Mesothelial cell of epicardium (in vitro differentiated cells): ENCODE measurements at regions not wholly inside any gene's neighbourhood (a gene's known extent, or its start where the extent isn't known, plus 50 kb on each side); places are given as distances from the start of the nearest gene placed in this dataset.

Source experiments
- DNase-seq, 2 experiments: peaks; one replicate each; pipeline ENCODE4 v3.0.0; 2021; ENCODE audit warnings: low spot score in 2 of 2; ENCODE audit not compliant: unreplicated experiment in 2 of 2
- H3K27ac Mint-ChIP-seq: 2 replicates; pipeline ENCODE4 v1.8.0; 2021; ENCODE audit warnings: mixed read lengths
- H3K27me3 Mint-ChIP-seq: 2 replicates; pipeline ENCODE4 v1.8.0; 2021; ENCODE audit warnings: low read depth, mixed read lengths
- H3K36me3 Mint-ChIP-seq: 2 replicates; pipeline ENCODE4 v1.8.0; 2021; ENCODE audit warnings: mixed read lengths
- H3K4me1 Mint-ChIP-seq: 2 replicates; pipeline ENCODE4 v1.8.0; 2021; ENCODE audit warnings: mixed read lengths
- H3K4me3 Mint-ChIP-seq: 2 replicates; pipeline ENCODE4 v1.8.0; 2021; ENCODE audit warnings: mild to moderate bottlenecking, moderate library complexity, mixed read lengths
- H3K9me3 Mint-ChIP-seq: 2 replicates; pipeline ENCODE4 v1.8.0; 2021; ENCODE audit warnings: mixed read lengths
- TF ChIP-seq, protein P1 (sequence below): fragments of 200-600 bp; sonication (generic); IDR thresholded peaks from one replicate; pipeline ENCODE4 v1.5.0; 2021; ENCODE audit warnings: antibody characterized with exemption; ENCODE audit not compliant: unreplicated experiment

DNA sequence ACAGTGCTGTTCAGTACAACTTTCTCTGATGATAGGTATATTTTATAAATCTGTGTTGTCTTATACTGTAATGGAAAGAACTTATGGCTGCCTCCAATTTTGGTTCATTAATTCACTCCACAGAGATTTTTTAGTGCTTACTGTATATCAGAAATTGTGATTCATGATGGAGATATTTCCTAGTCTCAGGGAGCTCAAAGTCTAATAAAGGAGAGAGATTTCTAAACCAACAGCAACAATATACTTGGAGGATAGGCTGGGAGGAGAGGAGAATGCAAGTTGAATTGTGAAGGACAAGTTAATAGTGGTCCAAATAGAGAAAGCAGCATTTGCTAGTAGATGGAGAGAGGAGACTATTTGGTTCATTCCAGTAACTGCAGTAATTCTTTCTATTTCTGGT, 63.5 kb downstream of the TANC2 start:
- no peak for DNase-seq
- Mint-ChIP-seq H3K4me1 (no peaks in the 10 kb centered on the region), H3K9me3 (peaks cover 12% of the 10 kb centered on the region), H3K36me3 (peaks cover 14% of the 10 kb centered on the region), H3K4me3 (no peak overlapping the region), H3K27me3 (no peaks in the 10 kb centered on the region), H3K27ac (no peak overlapping the region)
- TF ChIP-seq, protein P1, sequence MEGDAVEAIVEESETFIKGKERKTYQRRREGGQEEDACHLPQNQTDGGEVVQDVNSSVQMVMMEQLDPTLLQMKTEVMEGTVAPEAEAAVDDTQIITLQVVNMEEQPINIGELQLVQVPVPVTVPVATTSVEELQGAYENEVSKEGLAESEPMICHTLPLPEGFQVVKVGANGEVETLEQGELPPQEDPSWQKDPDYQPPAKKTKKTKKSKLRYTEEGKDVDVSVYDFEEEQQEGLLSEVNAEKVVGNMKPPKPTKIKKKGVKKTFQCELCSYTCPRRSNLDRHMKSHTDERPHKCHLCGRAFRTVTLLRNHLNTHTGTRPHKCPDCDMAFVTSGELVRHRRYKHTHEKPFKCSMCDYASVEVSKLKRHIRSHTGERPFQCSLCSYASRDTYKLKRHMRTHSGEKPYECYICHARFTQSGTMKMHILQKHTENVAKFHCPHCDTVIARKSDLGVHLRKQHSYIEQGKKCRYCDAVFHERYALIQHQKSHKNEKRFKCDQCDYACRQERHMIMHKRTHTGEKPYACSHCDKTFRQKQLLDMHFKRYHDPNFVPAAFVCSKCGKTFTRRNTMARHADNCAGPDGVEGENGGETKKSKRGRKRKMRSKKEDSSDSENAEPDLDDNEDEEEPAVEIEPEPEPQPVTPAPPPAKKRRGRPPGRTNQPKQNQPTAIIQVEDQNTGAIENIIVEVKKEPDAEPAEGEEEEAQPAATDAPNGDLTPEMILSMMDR = no peak

DNA sequence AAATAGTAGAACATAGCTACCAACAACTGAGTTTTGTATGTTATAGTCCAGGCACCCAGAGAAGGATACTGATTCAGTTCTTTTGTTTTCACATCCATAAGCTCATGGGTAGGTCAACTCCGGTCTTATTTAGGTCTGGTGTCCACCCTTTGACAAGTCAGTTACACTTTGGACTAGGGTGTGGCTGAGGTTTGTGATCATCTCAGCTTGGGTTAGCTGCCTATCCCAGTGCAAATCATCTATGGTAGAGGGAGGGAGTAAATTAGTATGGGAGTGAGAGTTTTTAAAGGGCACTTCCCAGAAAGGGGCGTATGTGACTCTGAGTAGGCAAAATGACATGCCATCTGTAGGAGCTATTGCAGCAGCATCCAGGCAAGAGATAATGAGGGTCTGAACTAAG, 66.1 kb downstream of the TANC2 start:
- H3K4me1 Mint-ChIP-seq = no peaks in the 10 kb centered on the region
- no peaks in the 10 kb centered on the region for H3K27me3 Mint-ChIP-seq
- H3K9me3 Mint-ChIP-seq = peaks cover 13% of the 10 kb centered on the region
- no peak overlapping the region for H3K27ac Mint-ChIP-seq
- DNase-seq = no peak
- TF ChIP-seq, protein P1 = no peak
- H3K4me3 Mint-ChIP-seq = no peak overlapping the region
- H3K36me3 Mint-ChIP-seq = peaks cover 14% of the 10 kb centered on the region

DNA sequence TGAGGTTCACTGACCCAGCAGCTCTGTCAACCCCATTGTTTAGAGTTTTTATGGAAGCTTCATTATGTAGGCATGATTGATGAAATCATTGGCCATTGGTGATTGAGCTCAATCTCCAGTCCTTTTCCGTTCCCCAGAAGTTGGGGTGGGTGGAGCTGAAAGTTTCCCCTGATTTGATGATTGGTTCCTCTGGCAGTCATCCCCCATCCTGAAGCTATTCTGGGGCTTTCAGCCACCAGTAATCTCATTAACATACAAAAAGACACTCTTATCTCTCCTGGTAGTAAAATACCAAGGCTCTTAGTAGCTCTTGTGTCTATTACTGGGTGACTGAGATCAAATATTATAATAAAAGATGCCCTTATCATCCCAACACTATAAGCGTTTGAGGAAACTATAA, 67.1 kb downstream of the TANC2 start:
- H3K9me3 Mint-ChIP-seq = peaks cover 13% of the 10 kb centered on the region
- H3K4me3 Mint-ChIP-seq = no peak overlapping the region
- peaks cover 3% of the 10 kb centered on the region for H3K4me1 Mint-ChIP-seq
- no peaks in the 10 kb centered on the region for H3K27me3 Mint-ChIP-seq
- H3K36me3 Mint-ChIP-seq = peaks cover 14% of the 10 kb centered on the region
- TF ChIP-seq, protein P1 = no peak
- H3K27ac Mint-ChIP-seq = no peak overlapping the region
- DNase-seq = no peak

DNA sequence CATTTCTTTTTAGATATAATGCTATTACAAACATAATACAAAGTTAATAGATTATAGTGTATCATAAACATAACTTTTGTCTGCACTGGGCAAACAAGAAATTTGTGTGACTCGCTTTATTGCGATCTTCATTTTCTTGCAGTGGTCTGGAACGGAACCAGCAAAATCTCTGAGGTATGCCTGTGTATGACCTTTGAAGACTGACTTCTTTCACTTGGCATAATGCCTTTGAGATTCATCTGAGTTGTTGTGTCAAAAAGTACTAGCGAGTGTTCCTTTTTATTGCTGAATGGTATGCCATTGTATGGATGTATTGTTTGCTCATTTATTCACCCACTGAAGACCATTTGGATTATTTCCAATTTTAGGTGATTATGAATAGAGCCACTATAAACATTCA, 69.2 kb downstream of the TANC2 start:
- Mint-ChIP-seq H3K9me3 (peaks cover 13% of the 10 kb centered on the region), H3K36me3 (peaks cover 14% of the 10 kb centered on the region), H3K27ac (no peak overlapping the region), H3K4me3 (no peak overlapping the region), H3K4me1 (peaks cover 20% of the 10 kb centered on the region), H3K27me3 (no peaks in the 10 kb centered on the region)
- DNase-seq = no peak
- TF ChIP-seq, protein P1 = no peak

DNA sequence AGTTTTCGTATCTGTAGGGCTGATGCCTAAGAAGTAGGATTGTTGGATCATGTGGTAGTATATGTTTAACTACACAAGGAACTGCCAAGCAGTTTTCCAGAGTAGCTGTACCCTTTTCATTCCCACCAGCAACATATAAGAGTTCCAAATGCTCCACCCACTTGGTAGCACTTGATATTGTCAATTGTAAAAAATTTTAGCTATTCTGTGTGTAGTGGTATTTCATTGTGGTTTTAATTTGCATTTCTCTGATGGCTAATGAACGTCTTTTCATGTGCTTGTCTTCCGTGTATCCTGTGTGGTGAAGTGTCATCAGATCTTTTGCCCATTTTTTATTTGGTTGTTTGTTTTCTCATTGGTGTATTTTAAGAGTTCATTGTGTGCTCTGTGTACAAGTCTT, 69.7 kb downstream of the TANC2 start:
- Mint-ChIP-seq H3K27ac (no peak overlapping the region), H3K4me3 (no peak overlapping the region), H3K36me3 (peaks cover 14% of the 10 kb centered on the region), H3K9me3 (peaks cover 13% of the 10 kb centered on the region), H3K4me1 (peaks cover 23% of the 10 kb centered on the region), H3K27me3 (no peaks in the 10 kb centered on the region)
- DNase-seq = no peak
- TF ChIP-seq, protein P1 = no peak

DNA sequence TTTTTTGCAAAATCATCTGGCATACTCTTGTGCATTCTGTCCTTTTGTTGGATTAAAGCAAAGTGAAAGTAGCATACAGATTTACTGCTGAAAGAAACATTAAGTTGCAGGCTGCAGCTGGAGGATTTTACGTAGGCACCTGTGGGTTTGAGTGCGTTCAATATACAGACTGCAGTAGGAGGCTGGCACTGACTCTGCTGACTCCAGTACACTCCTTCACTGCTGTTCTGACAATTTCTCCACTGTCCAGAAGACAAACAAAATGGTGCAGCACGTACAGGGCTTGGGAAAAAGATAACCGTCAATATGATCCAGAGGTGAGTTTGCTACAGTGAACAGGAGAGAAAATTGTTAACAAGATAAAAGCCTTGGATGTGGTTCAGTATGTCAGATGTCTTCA, 73.3 kb downstream of the TANC2 start:
- no peak for DNase-seq
- Mint-ChIP-seq H3K4me1 (peaks cover 39% of the 10 kb centered on the region), H3K4me3 (no peak overlapping the region), H3K9me3 (peaks cover 3% of the 10 kb centered on the region), H3K27me3 (no peaks in the 10 kb centered on the region), H3K27ac (peak overlapping the region; percentile 0), H3K36me3 (no peaks in the 10 kb centered on the region)
- TF ChIP-seq, protein P1 = no peak
